ENCODE measurements at regions not wholly inside any gene's neighbourhood (a gene's known extent, or its start where the extent isn't known, plus 50 kb on each side); places are given as distances from the start of the nearest gene placed in this dataset.

DNA sequence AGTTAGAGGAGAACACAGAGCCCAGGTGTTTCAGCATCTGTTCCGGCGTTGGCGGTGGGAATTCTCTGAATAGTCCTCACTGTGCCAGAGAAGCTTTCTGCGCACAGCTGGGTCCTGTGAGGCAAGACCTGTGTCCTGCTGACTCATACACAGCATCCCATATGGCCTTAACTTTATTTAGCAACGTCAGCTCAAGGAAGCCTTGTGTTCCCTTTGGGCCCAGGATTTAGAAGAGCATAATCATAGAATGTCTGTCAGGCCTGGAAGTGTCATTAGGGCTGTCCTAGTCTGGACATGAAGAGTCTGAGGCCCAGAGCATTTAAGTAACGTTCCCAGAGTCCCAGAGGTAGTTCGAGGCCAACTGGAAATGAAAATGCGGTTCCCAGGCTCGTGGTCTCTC is 188.6 kb upstream of the DMRT1 start:
- no peak overlapping the region for H3K27ac ChIP-seq
- TF ChIP-seq, protein P1, sequence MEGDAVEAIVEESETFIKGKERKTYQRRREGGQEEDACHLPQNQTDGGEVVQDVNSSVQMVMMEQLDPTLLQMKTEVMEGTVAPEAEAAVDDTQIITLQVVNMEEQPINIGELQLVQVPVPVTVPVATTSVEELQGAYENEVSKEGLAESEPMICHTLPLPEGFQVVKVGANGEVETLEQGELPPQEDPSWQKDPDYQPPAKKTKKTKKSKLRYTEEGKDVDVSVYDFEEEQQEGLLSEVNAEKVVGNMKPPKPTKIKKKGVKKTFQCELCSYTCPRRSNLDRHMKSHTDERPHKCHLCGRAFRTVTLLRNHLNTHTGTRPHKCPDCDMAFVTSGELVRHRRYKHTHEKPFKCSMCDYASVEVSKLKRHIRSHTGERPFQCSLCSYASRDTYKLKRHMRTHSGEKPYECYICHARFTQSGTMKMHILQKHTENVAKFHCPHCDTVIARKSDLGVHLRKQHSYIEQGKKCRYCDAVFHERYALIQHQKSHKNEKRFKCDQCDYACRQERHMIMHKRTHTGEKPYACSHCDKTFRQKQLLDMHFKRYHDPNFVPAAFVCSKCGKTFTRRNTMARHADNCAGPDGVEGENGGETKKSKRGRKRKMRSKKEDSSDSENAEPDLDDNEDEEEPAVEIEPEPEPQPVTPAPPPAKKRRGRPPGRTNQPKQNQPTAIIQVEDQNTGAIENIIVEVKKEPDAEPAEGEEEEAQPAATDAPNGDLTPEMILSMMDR (IDR thresholded peaks at IDR 0.05), result no peak
- no peak for TF ChIP-seq ZFX (IDR thresholded peaks at IDR 0.05; ENCODE audit: borderline replicate concordance)

DNA sequence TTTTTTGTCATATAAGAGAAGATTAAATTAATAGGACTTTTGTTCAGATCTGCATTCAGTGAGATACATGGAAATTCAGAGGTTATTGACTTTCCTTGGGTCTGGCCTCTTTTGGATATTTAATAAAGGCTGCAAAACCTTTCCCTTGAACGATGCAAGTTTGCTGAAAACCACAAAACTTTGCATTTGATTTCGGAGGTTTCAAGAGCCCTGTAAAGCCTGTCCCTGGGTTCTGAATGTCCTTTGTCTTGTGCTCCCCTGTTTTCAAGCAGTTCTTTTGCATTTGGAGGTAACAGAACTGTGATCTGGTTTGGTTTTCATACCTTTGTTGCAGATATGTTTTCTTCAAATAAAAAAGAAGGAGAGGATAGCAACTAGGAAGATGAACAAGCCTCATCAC is 188.1 kb upstream of the DMRT1 start:
- TF ChIP-seq ZFX (IDR thresholded peaks at IDR 0.05; ENCODE audit: borderline replicate concordance), result no peak
- TF ChIP-seq, protein P1 (IDR thresholded peaks at IDR 0.05), result no peak
- H3K27ac ChIP-seq, result no peak overlapping the region

DNA sequence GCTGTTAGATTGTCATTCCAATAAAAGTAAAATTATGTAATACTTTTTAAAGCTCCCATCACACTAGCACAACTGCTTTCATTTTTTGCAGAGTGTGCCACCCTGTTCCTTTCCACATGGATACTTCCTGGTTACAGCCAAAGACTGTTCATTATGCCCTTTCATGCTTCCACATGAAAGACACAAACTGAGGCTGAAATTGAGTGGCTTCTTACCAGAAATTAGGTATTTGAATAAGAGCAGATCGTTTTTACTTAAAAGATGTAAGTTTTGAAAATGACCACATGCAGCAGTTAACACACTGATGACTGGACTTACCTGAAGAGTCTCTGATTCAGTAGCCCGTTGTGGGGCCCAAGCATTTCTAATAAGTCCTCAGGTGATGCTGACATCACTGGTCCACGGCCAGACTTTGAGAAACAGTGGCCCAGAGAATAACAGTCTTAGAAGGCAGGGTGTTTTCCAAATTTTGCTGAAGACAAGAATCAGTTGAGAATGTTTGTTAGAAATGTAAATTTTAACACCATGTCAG is 187.6 kb upstream of the DMRT1 start:
- no peak overlapping the region for H3K27ac ChIP-seq
- TF ChIP-seq ZFX (IDR thresholded peaks at IDR 0.05; ENCODE audit: borderline replicate concordance), result no peak
- TF ChIP-seq, protein P1 (IDR thresholded peaks at IDR 0.05), result no peak

DNA sequence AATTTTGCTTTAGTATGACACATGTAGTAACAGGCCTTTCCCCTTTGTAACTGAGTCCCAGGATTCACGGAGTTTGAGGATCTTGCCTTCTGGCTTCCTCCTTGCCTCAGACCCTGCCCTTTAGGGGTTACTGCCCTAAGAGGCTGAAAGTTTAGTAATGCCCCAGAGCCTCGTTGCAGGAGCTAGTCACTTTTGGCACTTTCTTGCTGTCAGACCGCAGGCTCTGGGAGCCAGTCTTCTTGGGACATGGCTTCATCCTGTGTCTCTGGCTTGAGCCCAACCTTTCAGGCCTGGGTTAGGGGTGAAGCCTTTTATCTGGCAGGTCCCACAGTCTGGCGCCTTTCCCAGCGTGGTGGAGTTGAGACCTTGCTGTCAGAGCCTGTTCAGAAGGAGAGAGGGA is 185.6 kb upstream of the DMRT1 start:
- TF ChIP-seq, protein P1 (IDR thresholded peaks at IDR 0.05), result no peak
- TF ChIP-seq ZFX (IDR thresholded peaks at IDR 0.05; ENCODE audit: borderline replicate concordance), result no peak
- no peak overlapping the region for H3K27ac ChIP-seq

DNA sequence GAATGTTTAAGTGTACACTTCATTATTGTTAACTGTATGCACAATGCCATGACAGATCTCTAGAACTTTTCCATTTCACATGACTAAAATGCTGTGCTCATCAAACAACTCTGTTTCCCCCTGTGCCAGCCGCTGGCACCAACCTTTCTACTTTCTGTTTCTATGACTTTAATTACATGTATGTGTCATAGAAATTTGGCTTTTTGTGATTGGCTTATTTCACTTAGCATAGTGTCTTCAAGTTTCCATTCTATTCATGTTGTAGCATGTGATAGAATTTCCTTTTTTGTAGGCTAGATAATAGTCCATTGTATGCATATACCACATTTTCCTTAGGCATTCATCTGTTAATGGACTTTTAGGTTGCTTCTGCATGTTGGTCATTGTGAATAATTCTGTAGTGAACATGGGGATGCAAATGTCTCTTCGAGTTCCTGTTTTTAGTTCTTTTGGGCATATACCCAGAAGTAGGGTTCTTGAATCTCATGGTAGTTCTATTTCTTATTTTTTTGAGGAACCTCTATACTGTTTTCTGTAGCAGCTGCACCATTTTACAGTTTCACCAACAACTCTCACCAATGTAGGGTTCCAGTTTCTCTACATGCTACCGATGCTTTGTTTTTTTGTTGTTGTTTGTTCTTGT is 184.4 kb upstream of the DMRT1 start:
- H3K27ac ChIP-seq, result no peak overlapping the region
- TF ChIP-seq, protein P1 (IDR thresholded peaks at IDR 0.05), result peak; percentile 28
- TF ChIP-seq ZFX (IDR thresholded peaks at IDR 0.05; ENCODE audit: borderline replicate concordance), result no peak

DNA sequence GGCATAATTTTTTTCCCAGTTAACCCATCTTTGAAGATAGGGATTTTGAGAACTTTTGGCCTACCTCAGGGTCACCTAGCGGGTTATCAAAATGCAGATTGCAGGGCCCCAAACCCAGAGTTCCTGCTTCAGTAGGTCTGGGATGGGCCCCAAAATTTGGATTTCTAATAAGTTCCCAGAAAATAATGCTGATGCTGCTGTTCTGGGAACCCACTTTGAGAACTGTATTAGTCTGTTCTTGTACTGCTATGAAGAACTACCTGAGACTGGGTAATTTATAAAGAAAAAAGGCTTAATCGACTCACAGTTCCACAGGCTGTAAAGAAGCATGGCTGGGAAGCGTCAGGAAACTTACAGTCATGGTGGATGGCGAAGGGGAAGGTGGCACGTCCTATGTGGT is 182.2 kb upstream of the DMRT1 start:
- no peak overlapping the region for H3K27ac ChIP-seq
- TF ChIP-seq, protein P1 (IDR thresholded peaks at IDR 0.05), result no peak
- no peak for TF ChIP-seq ZFX (IDR thresholded peaks at IDR 0.05; ENCODE audit: borderline replicate concordance)

DNA sequence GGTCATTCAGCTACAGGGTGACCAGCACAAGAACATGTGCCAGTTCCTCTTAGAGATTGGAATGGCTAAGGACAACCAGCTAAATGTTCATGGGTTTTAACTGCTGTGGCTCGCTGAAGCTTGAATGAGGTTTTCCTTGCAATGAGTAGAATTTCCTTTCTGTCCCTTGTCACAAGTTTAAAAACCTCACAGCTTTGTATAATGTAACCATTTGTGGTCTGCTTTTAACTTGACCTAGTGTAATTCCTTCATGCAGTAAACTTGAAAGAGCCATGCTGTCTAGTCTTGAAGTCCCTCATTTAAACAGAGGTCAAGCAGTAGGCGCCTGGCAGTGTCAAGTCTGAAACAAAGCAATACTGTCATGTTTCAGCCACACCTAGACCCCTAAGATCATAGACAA is 181.3 kb upstream of the DMRT1 start:
- H3K27ac ChIP-seq, result no peak overlapping the region
- TF ChIP-seq, protein P1 (IDR thresholded peaks at IDR 0.05), result no peak
- no peak for TF ChIP-seq ZFX (IDR thresholded peaks at IDR 0.05; ENCODE audit: borderline replicate concordance)

All from 22Rv1 (cell line).